GM12878 (cell line): ENCODE measurements at regions not wholly inside any gene's neighbourhood (a gene's known extent, or its start where the extent isn't known, plus 50 kb on each side); places are given as distances from the start of the nearest gene placed in this dataset.

Source experiments
- BMI1 ChIP-seq: fragments of 450-650 bp; IDR thresholded peaks from 2 replicates; pipeline ENCODE4 v1.6.1; 2016; ENCODE audit warnings: mild to moderate bottlenecking, moderate library complexity, borderline replicate concordance
- CBFB ChIP-seq: IDR thresholded peaks from 2 replicates; pipeline ENCODE4 v1.6.1; 2016; ENCODE audit warnings: antibody characterized with exemption, low read depth
- CREB1 ChIP-seq: IDR thresholded peaks from 2 replicates; pipeline ENCODE4 v1.6.1; 2012; ENCODE audit warnings: low read depth, mild to moderate bottlenecking, inconsistent platforms
- CTCF ChIP-seq, 3 experiments: IDR thresholded peaks in 2 of 3; conservative IDR thresholded peaks in 1 of 3; 2 replicates each; pipeline ENCODE4 v1.5.1; 2011; ENCODE audit warnings: low read depth in 3 of 3, low read length in 3 of 3, mild to moderate bottlenecking in 3 of 3, control low read depth in 2 of 3, moderate library complexity in 2 of 3, inconsistent platforms in 1 of 3, mixed read lengths in 1 of 3; ENCODE audit not compliant: control insufficient read depth in 2 of 3, insufficient read depth in 1 of 3; ENCODE audit errors: extremely low read depth in 1 of 3
- PKNOX1 ChIP-seq: fragments of 450-650 bp; IDR thresholded peaks from 2 replicates; pipeline ENCODE4 v1.6.1; 2016; ENCODE audit warnings: mild to moderate bottlenecking
- SUZ12 ChIP-seq: fragments of 200-600 bp; sonication (generic); IDR thresholded peaks from one replicate; pipeline ENCODE4 v1.6.1; 2018; ENCODE audit warnings: antibody characterized with exemption, mild to moderate bottlenecking; ENCODE audit not compliant: unreplicated experiment

DNA sequence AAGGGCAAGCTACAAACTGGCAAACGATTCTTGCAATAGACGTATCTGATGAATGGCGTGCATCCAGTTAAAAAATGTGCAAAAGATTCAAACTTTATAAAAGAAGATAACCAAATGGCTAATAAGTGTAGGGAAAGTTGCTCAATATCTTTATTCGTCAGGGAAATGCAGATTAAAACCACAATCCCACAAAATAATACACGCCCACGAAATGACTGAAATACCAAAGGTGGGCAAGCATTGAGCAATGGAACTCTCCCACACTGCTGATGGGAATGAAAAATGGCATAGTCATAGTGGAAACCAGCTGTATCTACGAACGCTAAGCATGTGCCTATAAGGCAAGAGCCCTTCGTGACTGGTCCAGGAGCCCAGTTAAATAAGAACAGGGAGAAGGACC lies 168.6 kb upstream of the SIX2 start:
- TF ChIP-seq BMI1 (no peak), PKNOX1 (no peak), CTCF (IDR thresholded peaks at IDR 0.05 in 2 of 3, conservative IDR thresholded peaks at IDR 0.05 in 1 of 3; ENCODE audit: control insufficient read depth in 2 of 3, extremely low read depth in 1 of 3, insufficient read depth in 1 of 3, low read depth in 3 of 3, low read length in 3 of 3) (no peak), CBFB (no peak), SUZ12 (no peak), CREB1 (no peak)
